Stimulated activated CD8-positive, alpha-beta memory T cell treated with anti-CD3 and anti-CD28 coated beads, Interleukin-12 subunit alpha, Interleukin-12 subunit beta, amount 100 ng/mL, for 1 hour (primary cell): ENCODE measurements at regions not wholly inside any gene's neighbourhood (a gene's known extent, or its start where the extent isn't known, plus 50 kb on each side); places are given as distances from the start of the nearest gene placed in this dataset.

Experiments used
- DNase-seq: peaks from one replicate; pipeline ENCODE4 v3.0.0-alpha.2; 2020; ENCODE audit warnings: low read depth

GRCh38 chr14:53215101-53215500, 62.0 kb upstream of the DDHD1 start:
- no peak for DNase-seq

GRCh38 chr14:53214384-53214783, 61.3 kb upstream of the DDHD1 start:
- DNase-seq, result no peak

GRCh38 chr14:53213761-53214160, 60.6 kb upstream of the DDHD1 start:
- no peak for DNase-seq

DNA sequence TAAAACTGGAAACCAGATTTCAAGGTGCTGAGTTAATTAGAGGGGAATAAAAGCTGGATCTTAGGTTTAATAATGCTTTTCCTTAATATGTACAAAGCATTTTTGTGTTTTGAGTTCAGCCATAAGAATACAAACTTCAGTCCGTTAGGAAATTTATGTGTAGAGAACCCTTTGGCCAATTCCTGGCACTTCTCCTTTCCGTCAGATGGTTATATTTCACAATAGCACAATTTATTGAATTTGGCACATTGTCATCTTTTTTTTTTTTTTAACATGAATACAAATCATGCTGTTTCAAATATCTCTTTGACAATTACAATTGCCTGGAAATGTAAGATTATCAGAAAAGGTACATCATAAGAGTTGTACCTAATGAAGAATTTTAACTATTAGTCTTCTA, 56.2 kb upstream of the DDHD1 start:
- DNase-seq, result no peak
